Body of pancreas (tissue), 4 donors: ENCODE measurements at regions not wholly inside any gene's neighbourhood (a gene's known extent, or its start where the extent isn't known, plus 50 kb on each side); places are given as distances from the start of the nearest gene placed in this dataset.

Source experiments
- POLR2A ChIP-seq, 3 donors: fragments of 450-650 bp; IDR thresholded peaks; one replicate each; pipeline ENCODE4 v1.6.1; 2016; ENCODE audit warnings: antibody characterized with exemption in 3 of 3, mild to moderate bottlenecking in 2 of 3
- TF ChIP-seq, protein P1 (sequence below), 7 experiments: fragments of 450-650 bp in 4 of 7; fragments of 200-600 bp in 3 of 7; sonication (generic) in 3 of 7; IDR thresholded peaks; one replicate each; pipeline ENCODE4 v1.5.1; 2016 to 2019; ENCODE audit warnings: antibody characterized with exemption in 7 of 7

DNA sequence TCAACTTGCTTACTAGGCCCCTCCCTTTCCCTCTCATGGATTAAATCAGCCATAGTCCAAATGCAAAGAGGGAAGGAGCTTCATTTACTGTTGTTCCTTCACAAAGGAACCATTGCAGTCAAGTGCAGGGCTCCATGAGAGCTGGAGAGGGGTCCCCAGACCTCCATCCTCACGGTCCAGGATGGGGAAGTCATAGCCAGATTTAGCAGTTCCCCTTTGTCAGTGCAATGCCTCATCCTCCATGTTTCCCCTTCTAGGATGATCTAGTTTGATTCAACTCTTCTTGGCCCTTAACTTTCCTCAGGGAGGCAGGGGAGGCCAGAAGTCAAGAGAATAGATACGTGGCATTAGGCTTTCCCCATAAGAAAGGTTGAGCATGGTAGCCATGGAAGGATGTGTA, 66.5 kb upstream of the FUCA2 start:
- TF ChIP-seq POLR2A (IDR thresholded peaks at IDR 0.05) = no peak
- TF ChIP-seq, protein P1, sequence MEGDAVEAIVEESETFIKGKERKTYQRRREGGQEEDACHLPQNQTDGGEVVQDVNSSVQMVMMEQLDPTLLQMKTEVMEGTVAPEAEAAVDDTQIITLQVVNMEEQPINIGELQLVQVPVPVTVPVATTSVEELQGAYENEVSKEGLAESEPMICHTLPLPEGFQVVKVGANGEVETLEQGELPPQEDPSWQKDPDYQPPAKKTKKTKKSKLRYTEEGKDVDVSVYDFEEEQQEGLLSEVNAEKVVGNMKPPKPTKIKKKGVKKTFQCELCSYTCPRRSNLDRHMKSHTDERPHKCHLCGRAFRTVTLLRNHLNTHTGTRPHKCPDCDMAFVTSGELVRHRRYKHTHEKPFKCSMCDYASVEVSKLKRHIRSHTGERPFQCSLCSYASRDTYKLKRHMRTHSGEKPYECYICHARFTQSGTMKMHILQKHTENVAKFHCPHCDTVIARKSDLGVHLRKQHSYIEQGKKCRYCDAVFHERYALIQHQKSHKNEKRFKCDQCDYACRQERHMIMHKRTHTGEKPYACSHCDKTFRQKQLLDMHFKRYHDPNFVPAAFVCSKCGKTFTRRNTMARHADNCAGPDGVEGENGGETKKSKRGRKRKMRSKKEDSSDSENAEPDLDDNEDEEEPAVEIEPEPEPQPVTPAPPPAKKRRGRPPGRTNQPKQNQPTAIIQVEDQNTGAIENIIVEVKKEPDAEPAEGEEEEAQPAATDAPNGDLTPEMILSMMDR (IDR thresholded peaks at IDR 0.05) = no peak
